GM19043 (cell line): ENCODE measurements at regions not wholly inside any gene's neighbourhood (a gene's known extent, or its start where the extent isn't known, plus 50 kb on each side); places are given as distances from the start of the nearest gene placed in this dataset.

Experiments used
- ATAC-seq: cut with Tn5 transposase; IDR thresholded peaks from one replicate; pipeline ENCODE4 v1.9.1; 2021; ENCODE audit warnings: low read depth; ENCODE audit not compliant: unreplicated experiment

DNA sequence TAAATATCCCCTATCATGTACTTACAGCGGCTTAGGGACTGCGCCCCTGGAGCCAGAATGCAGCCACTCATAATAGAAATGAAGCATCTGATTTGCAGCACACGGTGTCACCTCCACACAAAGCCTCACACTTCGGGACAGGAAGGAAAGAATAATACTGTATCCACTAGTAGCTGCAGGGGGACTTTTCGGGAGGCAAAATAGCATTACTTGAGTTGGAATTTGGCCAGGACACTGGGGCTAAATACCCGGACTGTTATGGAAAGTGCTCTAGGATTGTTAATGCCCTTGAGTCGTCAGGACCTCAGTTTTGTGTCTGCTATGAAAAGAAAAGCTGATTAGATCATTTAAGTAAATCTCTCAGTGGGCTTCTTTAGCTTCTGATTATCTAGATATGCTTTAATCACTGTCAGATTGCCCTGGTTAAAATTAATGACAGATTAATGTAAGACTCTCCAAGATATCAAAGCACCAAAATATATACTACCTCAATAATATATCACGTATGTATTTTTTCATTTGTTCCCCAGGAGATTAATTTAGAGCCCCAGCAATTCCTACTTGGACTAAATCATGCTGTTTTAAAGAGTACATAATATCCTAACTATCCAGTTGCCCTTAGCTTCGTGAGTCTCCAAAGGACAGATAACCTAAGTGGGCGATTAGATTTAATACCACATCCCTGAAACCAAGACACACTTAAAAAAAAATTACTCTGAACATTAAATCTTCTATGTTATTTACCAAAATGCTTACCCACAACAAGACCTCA, 173.0 kb upstream of the NEBL start:
- ATAC-seq = no peak

DNA sequence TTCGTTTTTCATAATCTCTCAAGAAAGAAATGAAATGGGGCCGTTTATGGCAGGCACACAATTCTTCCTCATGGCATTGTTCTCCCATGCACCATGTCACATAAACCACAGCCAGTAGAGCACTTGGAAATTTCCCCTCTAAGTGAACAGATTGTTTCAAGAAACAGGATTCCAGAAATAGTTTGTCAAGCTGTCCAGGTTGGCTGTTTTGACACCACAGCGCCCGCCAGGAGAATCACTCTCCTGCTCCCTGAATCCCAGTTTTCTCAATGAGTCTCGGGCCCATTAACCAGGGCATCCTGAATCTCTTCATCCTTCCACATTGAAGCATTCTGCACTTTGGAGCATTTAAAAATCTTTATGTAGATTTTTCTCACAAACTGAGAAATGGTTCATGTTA, 172.2 kb upstream of the NEBL start:
- ATAC-seq = no peak

DNA sequence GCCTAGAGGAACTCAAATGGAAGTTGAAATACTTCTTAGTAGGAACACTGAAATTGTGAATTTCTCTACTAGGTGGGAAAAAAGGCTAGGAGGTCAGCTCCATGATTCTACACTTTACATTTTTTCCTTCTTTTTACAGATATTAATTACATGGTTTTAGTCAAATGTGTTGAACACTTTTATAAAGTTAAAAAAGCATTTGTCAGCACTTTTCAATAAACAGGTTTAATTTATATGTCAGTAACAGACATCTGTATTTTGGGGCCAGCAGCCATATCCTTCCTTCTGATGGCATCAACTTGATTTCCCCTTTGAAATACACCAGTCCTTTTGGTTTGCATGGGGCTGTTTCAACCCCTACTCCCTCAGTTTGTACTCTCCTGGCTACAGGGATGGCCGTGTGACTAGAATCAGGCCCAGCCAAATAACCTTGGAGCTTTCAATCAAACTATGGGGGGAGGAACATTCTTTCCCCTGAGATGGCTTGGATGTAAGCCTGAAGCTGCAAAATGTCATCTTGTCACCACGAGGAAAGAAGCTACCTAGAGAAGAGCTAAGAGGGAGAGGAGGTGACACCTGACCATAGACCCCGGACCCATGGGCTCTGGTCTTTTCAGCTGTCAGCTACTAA, 171.0 kb upstream of the NEBL start:
- ATAC-seq = no peak

DNA sequence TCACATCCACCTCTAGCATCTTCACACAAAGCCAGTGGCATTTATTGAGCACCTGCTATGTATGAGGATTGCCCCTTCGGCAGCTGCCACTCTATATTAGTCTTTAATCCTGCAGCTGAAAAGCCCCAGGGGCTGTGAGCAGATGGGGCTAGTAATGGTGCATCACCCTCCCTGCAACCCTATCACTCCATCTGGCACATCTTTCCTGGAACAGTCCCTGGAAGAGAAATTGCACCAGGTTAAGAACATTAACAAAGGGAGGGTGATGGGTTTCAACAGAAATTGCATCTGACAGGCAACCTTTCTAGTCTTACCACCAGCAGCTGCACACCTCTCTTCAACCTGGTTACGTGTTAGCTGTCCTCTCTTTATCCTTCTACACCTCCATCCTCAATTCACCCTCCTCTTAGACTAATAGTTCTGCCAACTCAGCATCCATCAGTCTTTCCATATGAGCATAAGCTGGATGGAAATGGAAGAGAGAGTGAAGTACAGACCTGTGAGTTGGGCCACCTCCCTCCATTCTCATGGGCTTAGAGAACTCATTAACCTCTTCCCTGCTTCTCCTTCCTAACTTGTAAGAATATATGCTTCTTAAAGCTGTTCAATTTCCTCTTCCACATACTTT, 168.6 kb upstream of the NEBL start:
- no peak for ATAC-seq

DNA sequence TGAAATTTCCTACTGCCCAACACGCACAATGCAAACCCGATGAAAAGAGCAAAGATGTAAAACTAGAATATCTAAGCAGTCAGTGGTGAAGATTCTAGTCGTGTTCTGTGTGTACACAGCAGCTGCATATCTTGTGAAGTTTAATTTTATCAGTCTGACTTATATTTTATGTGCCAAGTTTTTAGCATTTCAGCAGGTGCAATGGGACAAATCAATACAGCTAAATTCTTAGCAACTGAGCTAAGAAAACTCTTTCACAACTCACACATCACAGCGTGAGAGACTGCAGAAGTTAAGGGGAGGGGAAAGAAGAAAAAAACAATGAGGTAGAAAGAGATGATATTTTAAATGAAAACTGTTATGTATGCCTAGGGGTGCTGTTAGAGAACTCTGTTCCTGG, 164.9 kb upstream of the NEBL start:
- ATAC-seq = no peak

DNA sequence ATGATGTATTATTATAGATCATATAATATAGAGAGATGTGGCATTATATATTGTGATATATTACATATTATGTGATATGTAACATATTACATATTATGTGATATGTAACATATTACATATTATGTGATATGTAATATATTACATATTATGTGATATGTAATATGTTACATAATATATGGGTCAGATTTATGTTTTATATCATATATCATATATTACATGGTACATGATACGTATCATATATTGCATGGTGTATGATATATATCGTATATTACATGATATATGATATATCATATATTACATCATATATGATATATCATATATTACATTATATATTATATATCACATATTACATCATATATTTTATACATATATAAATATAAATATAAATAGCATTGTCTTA, 164.1 kb upstream of the NEBL start:
- no peak for ATAC-seq

DNA sequence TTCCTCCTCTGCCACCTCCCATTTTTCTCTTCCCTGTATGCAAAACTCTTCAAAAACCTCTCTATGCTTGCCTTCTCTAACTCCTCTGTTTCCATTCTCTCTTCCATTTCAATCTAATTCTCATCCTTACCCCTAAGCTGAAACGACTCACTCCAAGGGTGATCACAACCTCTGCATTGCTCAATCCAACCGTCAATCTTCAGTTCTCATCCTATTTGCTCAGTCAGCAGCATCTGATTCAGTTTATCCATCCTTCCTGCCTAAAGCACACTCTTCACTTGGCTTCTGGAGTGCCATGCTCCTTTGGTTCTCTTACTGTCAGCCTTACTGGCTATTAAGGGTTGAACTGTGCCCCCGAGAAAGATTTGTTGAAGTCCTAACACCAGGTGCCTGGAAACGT, 163.5 kb upstream of the NEBL start:
- ATAC-seq = no peak

DNA sequence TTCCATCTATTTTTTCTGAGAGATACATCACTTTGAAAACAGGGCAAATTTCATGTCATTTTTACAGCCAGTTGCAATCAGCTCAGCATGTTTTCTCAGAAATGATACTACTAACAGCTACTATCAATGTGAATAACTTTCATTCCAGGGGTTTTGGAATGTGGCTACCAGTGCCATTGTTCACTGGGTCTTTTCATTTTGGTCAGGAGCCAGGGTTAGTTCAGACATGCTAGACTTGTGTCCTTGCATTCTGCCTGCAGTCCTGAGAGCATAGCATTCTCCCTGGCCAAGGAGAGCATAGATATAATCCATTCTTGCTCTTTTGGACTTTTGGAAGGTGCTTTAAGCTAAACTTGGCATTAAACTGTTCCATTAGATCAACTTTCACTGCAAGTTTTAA, 160.9 kb upstream of the NEBL start:
- ATAC-seq = no peak

DNA sequence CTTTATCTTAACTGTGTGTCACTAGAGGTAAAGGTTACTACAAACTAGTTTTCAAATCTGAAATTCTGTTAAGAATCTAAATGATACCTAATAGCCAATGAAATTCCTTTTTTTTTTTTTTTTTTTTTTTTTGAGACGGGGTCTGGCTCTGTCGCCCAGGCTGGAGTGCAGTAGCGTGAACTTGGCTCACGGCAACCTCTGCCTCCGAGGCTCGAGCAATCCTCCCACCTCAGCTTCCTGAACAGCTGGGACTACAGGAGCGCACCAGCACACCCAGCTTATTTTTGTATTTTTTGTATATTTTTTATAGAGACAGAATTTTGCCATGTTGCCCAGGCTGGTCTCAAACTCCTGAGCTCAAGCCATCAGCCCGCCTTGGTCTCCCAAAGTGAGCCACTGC, 160.3 kb upstream of the NEBL start:
- no peak for ATAC-seq

DNA sequence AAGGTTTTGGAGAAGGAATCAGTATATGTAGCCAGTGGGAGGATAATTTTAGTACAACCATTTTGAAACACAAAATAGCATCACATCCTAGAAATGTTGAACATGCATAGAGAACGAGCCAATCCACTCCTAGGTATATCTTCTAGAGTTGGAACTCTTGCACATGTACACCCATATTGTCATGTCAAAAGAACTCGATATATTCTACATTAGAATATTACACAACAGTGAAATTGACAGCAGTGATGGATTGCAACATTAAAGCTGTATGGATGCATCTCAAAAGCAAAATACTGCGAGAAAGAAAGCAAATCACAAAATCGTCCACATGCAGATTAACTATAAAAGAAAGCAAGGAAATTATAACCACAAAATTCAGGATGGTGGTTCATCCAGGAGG, 159.3 kb upstream of the NEBL start:
- no peak for ATAC-seq

DNA sequence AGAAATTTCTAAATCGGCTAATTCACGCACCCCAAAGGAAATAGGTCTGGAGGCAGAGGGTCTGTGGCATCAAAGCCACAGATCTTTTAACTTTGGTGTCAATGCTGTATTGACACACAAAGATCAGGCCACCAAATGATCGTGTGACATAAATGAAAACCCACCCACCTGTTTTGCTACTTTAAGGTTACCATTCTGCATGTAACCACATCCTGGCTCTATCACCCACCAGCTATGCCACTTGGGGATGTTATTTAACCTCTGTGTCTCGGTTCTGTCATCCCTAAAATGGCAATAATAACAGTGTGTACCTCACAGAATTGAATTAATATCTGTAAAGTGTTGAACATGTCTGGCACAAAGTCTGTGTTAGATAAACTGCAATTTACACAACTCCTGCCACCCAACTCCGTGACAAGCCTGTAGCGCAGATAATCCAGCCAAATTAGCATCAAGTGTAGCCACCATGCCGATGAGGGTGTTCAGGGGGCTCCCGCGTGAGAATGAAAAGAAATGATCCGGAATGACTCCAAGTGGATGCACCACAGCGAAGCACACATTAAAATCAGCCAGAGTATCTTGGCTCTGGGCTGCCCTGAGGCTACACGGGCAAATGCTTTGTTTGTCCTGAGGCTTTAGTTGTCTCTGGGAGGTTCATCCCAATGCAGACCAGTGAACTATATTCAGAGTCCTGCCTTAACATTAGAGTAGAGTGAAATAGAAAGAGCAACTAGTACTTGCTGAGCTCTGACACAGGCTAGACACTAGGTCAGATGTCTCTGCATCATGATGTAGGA, 158.4 kb upstream of the NEBL start:
- no peak for ATAC-seq

DNA sequence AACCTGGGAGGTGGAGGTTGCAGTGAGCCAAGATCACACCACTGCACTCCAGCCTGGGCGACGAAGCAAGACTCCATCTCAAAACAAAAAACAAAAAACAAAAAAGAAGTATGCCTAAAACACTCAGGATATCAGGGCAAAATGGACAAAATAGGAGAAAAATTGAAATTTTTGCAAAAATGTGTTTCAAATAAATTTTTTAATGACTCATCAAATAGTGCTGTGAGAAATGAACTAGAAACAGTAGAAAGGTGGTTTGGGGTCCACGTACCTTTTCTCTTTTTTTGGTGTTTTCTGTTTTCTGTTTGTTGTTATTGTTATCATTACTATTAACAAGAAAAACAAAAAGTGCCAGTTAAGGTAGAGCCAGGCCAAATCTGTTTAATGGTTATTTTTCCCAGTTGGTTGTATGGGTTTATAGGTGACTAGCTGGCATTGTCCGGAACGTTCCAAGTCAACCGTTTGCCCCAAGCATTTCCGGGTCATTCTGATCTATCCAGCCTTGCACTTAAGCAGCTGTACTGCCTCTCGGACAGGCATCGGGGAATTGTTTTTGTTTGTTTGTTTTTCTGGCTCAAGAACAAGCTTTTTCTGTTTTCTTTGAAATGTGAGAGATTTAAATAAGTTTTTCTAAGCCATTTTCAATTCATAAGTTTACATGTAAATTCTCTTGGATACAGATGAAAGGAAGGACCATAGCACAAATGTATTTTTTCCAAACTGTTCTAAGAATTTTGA, 157.0 kb upstream of the NEBL start:
- ATAC-seq = no peak

DNA sequence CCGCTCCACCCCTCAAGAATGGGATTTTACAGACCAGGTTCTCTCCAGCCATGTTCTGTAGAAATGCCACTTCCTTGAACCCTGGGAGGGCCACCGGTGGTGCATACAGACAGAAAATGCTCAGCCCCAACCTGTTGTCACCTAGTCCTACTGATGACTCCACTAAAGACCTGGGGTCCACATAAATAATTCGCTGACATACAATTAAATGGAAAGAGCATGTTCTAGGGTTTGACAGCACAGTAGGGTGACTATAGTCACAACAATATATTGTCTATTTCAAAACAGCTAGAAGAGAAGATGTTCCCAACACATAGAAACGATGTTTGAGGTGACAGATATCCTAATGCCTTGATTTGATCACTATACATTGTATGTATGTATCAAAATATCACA, 155.6 kb upstream of the NEBL start:
- no peak for ATAC-seq

DNA sequence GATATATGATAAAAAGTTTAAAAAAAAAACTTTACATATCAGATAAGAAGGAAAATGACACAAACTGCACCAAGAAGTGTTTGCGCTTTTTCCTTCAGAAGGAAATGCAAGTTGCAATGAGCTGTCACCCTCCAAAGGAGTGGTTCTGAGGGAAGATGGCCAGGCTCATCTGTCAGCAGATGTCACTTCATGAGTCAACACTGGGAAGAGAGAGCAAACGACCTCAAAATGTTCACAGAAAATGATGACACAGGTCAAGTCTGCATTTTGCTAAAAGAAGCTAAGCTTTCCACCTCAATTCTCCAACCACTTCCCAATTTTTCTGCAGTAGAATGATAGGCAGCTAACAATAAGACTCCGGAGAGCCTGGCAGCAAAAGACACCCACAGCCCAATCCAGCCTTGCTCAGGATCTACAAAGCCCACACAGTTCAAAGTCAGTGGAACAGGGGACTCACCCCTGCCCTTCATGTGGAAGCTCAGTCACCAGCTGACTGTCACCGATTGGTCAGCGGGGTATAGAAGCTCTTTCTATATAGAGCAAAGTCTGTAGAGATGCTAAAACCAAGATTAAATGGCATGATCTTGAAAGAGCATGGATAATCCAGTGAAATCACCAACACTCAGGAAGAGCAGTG, 155.1 kb upstream of the NEBL start:
- ATAC-seq = no peak

DNA sequence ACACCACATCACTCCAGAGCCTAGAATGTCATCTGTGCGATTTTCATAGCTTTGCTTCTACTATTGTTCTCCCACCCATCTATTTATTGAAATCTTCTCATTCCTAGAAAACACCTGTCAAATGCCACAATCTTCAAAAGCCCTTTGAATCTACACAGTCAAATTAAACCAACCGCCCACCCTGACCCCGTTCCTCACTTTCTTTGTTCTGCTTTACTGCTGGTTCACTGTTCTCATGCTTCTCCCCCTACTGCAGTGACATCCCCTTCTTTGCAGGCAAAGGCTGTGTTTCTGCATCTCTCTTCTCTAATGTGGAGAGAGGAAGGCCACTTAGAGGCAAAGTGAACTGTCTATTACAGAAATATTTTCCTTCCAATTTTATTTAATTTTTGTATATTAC, 152.4 kb upstream of the NEBL start:
- no peak for ATAC-seq

DNA sequence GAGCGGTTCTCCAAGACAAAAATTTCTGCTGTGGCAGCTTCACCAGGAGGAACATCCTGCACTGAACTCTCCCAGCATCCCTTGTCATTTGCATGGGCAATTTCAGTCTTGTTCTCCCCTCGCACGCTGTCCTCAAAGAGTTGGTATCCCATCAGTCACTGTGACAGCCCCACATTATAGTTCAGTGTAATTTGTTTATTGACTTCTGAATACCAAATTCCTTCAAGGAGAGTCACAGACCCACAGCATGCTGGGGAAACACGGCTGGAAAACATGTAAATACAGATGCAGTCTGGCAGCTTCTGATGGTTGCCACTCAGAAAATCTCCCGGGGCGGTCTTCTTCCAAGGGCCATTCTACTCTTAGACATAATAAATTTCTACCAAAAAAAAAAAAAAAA, 151.0 kb upstream of the NEBL start:
- no peak for ATAC-seq

DNA sequence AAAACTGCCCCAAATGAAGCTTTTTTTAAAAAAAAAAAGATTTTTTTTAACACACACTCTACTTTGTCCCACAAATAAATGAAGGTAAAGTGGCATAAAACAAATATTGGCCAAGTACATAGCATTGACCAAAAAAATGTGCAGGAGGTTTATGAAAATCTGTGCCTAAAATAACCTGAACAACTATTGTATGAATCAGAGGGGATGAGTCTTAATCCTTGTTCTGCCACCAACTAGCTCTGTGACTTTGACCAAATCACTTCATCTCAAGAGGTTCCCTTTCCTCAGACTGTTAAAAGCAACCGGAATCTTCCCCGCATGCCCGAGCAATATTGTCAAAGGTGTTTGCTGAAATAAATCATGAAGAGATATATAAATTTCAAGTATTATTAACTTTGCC, 150.4 kb upstream of the NEBL start:
- no peak for ATAC-seq

DNA sequence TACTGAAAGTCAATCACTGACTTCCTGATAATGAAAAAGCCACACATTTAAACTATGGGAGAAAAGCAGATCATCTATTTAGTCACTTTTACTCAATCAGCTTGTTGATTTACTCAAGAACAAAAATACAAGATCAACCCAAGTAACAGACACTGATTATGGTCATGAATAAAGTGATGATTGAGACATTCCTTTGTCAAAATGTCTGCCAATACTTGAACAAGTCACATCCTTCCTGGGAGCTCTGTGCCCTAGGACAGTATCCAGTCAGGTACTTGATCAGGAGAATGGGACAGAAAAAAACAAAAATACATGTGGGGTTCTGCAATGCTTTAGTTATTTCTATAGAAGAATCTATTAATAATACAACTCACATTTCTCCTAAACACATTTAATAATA, 150.0 kb upstream of the NEBL start:
- no peak for ATAC-seq

DNA sequence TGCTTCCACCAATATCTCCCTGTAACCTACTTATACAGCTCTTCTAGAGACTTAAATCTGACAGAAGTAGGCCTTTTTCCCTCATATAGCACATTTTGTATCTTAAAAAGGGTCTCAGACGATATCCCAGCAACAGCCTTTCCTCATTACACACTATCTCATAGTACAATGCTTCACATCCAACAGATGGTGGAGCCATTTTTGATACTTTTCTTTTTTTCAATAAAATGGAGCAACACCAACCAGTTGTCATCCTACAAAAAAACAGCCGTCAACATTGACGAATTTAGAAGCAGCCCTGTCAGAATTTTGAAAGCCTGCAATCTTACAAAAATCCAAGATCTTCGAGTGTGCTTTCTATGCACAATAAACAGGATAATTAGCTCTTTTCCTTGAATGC, 145.9 kb upstream of the NEBL start:
- no peak for ATAC-seq

DNA sequence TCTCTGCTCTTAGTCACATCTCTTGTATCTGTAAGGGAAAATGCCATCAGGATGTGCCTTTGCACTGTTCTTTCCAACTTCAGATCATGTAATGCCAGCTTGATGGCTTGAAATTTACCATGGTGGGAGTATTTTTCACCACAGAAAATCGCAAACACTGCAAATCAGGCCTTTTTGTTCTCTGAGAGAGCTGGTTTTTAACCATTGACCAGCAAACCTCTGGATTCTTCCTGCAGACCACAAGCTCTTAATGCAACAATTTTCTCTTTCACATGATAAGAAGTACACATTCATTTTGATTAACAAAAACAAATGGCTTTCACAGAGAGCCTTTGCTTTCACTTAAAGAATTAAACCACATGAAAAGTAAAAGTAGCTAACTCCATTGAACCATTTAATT, 145.4 kb upstream of the NEBL start:
- ATAC-seq = no peak
